ENCODE measurements at regions not wholly inside any gene's neighbourhood (a gene's known extent, or its start where the extent isn't known, plus 50 kb on each side); places are given as distances from the start of the nearest gene placed in this dataset.

DNA sequence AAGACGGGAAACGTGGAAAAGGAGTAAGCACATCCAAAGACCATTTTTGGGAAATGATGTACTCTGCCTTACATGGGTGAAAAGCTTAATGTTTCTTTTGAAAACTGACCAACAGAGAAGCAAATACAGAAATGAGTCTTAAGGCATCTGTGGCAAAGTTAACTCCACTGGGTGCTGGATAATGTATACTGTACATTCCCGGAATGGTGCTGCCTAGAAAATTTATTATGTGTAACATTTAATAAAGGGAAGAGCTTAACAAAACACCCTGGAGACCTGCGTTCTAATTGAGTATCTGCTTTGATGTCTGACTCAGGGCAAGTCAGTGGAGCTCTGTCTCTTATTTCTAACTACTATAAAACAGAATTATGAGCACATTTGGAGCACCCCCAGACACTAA is 230.2 kb downstream of the MID1 start:
- peaks cover 10% of the 10 kb centered on the region for H3K27me3 ChIP-seq (replicated peaks; ENCODE audit: insufficient read depth, low read depth, low read length, poor library complexity)
- POLR2A ChIA-PET (ENCODE audit: low non-redundant PET) = no interaction called here
- no TSS peak for BruUV-seq (replicated peaks)
- TF ChIP-seq, protein P1, sequence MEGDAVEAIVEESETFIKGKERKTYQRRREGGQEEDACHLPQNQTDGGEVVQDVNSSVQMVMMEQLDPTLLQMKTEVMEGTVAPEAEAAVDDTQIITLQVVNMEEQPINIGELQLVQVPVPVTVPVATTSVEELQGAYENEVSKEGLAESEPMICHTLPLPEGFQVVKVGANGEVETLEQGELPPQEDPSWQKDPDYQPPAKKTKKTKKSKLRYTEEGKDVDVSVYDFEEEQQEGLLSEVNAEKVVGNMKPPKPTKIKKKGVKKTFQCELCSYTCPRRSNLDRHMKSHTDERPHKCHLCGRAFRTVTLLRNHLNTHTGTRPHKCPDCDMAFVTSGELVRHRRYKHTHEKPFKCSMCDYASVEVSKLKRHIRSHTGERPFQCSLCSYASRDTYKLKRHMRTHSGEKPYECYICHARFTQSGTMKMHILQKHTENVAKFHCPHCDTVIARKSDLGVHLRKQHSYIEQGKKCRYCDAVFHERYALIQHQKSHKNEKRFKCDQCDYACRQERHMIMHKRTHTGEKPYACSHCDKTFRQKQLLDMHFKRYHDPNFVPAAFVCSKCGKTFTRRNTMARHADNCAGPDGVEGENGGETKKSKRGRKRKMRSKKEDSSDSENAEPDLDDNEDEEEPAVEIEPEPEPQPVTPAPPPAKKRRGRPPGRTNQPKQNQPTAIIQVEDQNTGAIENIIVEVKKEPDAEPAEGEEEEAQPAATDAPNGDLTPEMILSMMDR (conservative IDR thresholded peaks at IDR 0.05; ENCODE audit: low read depth, low read length) = no peak
- TF ChIP-seq EZH2 (IDR thresholded peaks at IDR 0.05; ENCODE audit: borderline replicate concordance, low read depth, low read length, poor library complexity, severe bottlenecking) = no peak
- CTCF ChIA-PET = no interaction called here
- no peaks in the 10 kb centered on the region for H3K36me3 ChIP-seq (ENCODE audit: insufficient read depth, low read length, poor library complexity, severe bottlenecking)
- H3K4me3 ChIP-seq (ENCODE audit: low read depth, low read length, poor library complexity, severe bottlenecking) = no peak overlapping the region
- no peak overlapping the region for H3K27ac ChIP-seq (ENCODE audit: low read depth, low read length, poor library complexity, severe bottlenecking)
- H3K4me1 ChIP-seq (ENCODE audit: insufficient read depth, low read length, poor library complexity, severe bottlenecking) = no peaks in the 10 kb centered on the region
- no peaks in the 10 kb centered on the region for H3K9me3 ChIP-seq (ENCODE audit: low read depth, low read length, poor library complexity, severe bottlenecking)
- intact Hi-C loops (cut with micrococcal nuclease; ENCODE audit: unreplicated experiment) = no loop called here
- DNase-seq (ENCODE audit: low spot score) = no peak

DNA sequence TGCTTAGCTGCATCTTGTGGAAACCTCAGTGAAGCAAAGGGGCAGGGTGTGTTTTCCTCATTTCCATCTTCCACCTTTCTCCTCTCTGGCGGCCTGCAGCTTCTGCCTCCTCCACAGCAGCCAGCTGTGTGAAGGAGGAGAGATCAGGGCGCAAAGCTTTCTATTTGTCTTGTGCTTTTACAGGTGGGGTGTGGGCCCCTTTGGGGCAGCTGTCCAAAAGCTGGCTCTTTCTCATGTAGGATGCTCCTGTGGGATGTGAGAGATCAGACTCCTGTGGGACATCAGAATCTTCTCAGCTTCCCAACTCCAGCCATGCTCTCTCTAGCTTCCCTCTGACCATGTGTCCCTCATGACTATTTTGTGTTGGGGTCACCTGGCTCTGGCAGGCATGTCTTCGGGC is 227.1 kb downstream of the MID1 start:
- intact Hi-C loops (cut with micrococcal nuclease; ENCODE audit: unreplicated experiment) = no loop called here
- DNase-seq (ENCODE audit: low spot score) = no peak
- no peaks in the 10 kb centered on the region for H3K4me1 ChIP-seq (ENCODE audit: insufficient read depth, low read length, poor library complexity, severe bottlenecking)
- H3K27ac ChIP-seq (ENCODE audit: low read depth, low read length, poor library complexity, severe bottlenecking) = no peak overlapping the region
- CTCF ChIA-PET = interaction anchor here (0.7 kb wide), 1 partner anchor 729 kb away, joined by 5 read pairs; no protein-coding TSS in a partner anchor
- H3K27me3 ChIP-seq (replicated peaks; ENCODE audit: insufficient read depth, low read depth, low read length, poor library complexity) = peaks cover 4% of the 10 kb centered on the region
- TF ChIP-seq, protein P1 (conservative IDR thresholded peaks at IDR 0.05; ENCODE audit: low read depth, low read length) = no peak
- TF ChIP-seq EZH2 (IDR thresholded peaks at IDR 0.05; ENCODE audit: borderline replicate concordance, low read depth, low read length, poor library complexity, severe bottlenecking) = no peak
- no peak overlapping the region for H3K4me3 ChIP-seq (ENCODE audit: low read depth, low read length, poor library complexity, severe bottlenecking)
- no peaks in the 10 kb centered on the region for H3K36me3 ChIP-seq (ENCODE audit: insufficient read depth, low read length, poor library complexity, severe bottlenecking)
- no peaks in the 10 kb centered on the region for H3K9me3 ChIP-seq (ENCODE audit: low read depth, low read length, poor library complexity, severe bottlenecking)
- no TSS peak for BruUV-seq (replicated peaks)
- POLR2A ChIA-PET (ENCODE audit: low non-redundant PET) = no interaction called here

DNA sequence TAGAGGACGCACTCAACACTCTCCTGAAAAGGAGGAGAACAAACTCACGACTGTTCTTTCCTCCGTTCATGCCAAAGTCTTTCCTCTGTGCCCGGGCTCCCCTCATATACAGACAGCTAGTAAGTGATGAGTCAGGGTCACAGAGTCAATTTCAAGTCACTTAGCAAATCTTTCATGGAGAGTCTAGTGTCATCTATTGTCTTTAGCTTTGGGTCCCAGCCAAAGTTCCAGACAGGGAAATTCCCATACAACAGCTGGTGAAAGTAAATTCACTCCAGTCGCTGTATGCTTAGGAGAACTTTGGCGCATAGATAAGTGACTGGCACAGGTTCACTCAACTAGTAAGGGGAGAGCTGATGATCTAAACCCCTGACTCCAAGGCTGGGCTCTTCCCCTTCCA is 226.5 kb downstream of the MID1 start:
- H3K4me3 ChIP-seq (ENCODE audit: low read depth, low read length, poor library complexity, severe bottlenecking) = no peak overlapping the region
- peak; percentile 4 for DNase-seq (ENCODE audit: low spot score)
- H3K27me3 ChIP-seq (replicated peaks; ENCODE audit: insufficient read depth, low read depth, low read length, poor library complexity) = peaks cover under 1% of the 10 kb centered on the region
- no peaks in the 10 kb centered on the region for H3K36me3 ChIP-seq (ENCODE audit: insufficient read depth, low read length, poor library complexity, severe bottlenecking)
- ChIA-PET POLR2A (ENCODE audit: low non-redundant PET) (no interaction called here), CTCF (no interaction called here)
- no peak for TF ChIP-seq EZH2 (IDR thresholded peaks at IDR 0.05; ENCODE audit: borderline replicate concordance, low read depth, low read length, poor library complexity, severe bottlenecking)
- TF ChIP-seq, protein P1 (conservative IDR thresholded peaks at IDR 0.05; ENCODE audit: low read depth, low read length) = no peak
- BruUV-seq (replicated peaks) = no TSS peak
- intact Hi-C loops (cut with micrococcal nuclease; ENCODE audit: unreplicated experiment) = no loop called here
- no peaks in the 10 kb centered on the region for H3K9me3 ChIP-seq (ENCODE audit: low read depth, low read length, poor library complexity, severe bottlenecking)
- no peak overlapping the region for H3K27ac ChIP-seq (ENCODE audit: low read depth, low read length, poor library complexity, severe bottlenecking)
- H3K4me1 ChIP-seq (ENCODE audit: insufficient read depth, low read length, poor library complexity, severe bottlenecking) = no peaks in the 10 kb centered on the region
